ENCODE measurements at regions not wholly inside any gene's neighbourhood (a gene's known extent, or its start where the extent isn't known, plus 50 kb on each side); places are given as distances from the start of the nearest gene placed in this dataset.

DNA sequence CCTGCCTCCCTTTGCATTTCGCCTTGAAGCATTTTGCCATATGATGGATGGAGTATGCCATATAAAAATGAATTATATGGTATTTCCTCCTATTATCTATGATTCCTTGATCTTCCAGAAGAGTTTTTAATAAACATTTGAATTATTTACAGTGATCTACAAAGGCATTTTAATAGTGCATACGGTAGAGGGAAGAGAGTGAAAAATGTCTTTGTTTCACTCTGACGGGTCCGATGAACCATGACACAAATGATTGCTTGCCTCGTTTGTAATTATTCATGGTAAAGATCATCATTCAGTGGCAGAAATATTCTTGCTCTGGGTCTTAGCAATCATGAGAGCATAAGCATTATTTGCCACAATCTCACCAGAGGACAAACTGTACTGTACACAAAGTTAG, 1010.9 kb downstream of the NTRK3 start:
- TF ChIP-seq EZH2 (IDR thresholded peaks at IDR 0.05; ENCODE audit: low read depth): no peak
- TF ChIP-seq, protein P1, sequence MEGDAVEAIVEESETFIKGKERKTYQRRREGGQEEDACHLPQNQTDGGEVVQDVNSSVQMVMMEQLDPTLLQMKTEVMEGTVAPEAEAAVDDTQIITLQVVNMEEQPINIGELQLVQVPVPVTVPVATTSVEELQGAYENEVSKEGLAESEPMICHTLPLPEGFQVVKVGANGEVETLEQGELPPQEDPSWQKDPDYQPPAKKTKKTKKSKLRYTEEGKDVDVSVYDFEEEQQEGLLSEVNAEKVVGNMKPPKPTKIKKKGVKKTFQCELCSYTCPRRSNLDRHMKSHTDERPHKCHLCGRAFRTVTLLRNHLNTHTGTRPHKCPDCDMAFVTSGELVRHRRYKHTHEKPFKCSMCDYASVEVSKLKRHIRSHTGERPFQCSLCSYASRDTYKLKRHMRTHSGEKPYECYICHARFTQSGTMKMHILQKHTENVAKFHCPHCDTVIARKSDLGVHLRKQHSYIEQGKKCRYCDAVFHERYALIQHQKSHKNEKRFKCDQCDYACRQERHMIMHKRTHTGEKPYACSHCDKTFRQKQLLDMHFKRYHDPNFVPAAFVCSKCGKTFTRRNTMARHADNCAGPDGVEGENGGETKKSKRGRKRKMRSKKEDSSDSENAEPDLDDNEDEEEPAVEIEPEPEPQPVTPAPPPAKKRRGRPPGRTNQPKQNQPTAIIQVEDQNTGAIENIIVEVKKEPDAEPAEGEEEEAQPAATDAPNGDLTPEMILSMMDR (conservative IDR thresholded peaks at IDR 0.05): no peak

Measured in PC-9 (cell line).